AG04449 (cell line): ENCODE measurements at regions not wholly inside any gene's neighbourhood (a gene's known extent, or its start where the extent isn't known, plus 50 kb on each side); places are given as distances from the start of the nearest gene placed in this dataset.

ENCODE experiments used
- CTCF ChIA-PET: fragments of 350-600 bp; formaldehyde crosslinking; extraction: SDS; loops from one replicate; lab custom pipeline; 2021; ENCODE audit warnings: antibody characterized with exemption; lab: Yijun Ruan, JAX
- POLR2A ChIA-PET: fragments of 400-600, 350-600 bp; formaldehyde crosslinking; extraction: SDS; loops from one replicate; lab custom pipeline; 2020; ENCODE audit warnings: antibody characterized with exemption, inconsistent platforms; lab: Yijun Ruan, JAX
- DNase-seq: peaks from one replicate; pipeline ENCODE4 v3.0.0-alpha.2; 2010; ENCODE audit warnings: low read depth, low spot score
- H3K4me3 ChIP-seq: 2 replicates; pipeline ENCODE4 v1.5.1; 2011; ENCODE audit warnings: low read depth, mild to moderate bottlenecking, control low read depth, low read length
- CTCF ChIP-seq: IDR thresholded peaks from one replicate; pipeline ENCODE4 v1.5.1; 2011; ENCODE audit warnings: mild to moderate bottlenecking, moderate library complexity, low read length, control low read depth, inconsistent platforms; ENCODE audit not compliant: insufficient read depth; ENCODE audit errors: missing control alignments

- ChIA-PET CTCF (no interaction called here), POLR2A (no interaction called here)
- DNase-seq: no peak
- TF ChIP-seq CTCF: no peak
- no peak overlapping the region for H3K4me3 ChIP-seq
These were observed 74.5 kb upstream of the MAP3K1 start for GRCh38 chr5:56740868-56741267.

DNA sequence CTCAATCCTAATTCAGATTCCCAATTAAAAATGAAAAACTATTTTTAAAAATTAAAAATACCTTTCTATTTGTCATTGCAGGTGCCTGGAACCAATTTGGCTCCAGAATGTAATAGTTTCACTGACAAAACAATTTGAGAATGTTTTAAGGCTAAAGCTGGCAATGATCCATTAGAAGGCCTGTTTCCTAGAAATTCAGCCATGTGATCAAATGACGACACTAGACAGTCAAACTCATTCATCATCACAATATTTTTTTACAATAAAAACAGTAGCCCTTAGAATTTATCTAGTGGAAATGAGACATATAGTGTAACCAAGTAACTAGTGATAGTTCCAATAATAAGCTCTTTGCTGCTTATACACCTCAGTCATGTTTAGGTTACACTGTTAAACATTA, 75.4 kb upstream of the MAP3K1 start:
- TF ChIP-seq CTCF: no peak
- ChIA-PET CTCF (interaction anchor here (0.6 kb wide), 1 partner anchor 78 kb away, joined by 3 read pairs; no protein-coding TSS in a partner anchor), POLR2A (no interaction called here)
- DNase-seq: no peak
- no peak overlapping the region for H3K4me3 ChIP-seq

DNA sequence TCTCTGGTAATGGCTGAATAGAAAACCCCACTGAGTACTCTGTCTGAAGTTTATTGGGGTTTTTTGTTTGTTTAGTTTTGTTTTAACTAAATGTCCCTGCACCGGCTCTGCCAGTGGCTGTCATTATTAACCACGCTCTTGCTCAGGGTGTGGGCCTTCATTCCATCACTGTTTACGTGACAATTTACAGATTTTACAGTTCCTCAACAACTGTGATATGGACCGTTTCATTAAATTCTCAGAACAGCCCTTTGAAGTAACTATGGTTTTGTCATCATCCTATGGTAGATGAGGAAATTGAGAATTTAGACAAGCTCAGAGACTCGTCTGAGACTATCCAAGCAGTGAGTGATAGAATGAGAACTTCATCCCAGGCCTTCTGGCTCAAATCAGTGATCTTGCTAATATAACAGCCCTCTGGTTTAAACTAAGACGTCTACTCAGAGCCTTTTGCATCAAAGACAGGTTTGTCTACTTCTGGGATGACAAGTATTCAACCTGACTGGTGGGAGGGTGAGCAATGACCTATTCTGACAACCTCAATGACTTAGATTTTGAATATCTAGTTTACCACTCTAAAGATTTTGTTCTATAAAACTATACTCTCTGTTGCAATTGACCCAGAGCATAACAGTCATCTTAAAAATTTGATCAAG, 77.3 kb upstream of the MAP3K1 start:
- ChIA-PET POLR2A (no interaction called here), CTCF (interaction anchor here (1.1 kb wide), 1 partner anchor 467 kb away, joined by 3 read pairs; no protein-coding TSS in a partner anchor)
- no peak for DNase-seq
- TF ChIP-seq CTCF: no peak
- H3K4me3 ChIP-seq: no peak overlapping the region

GRCh38 chr5:56737002-56737621, 78.2 kb upstream of the MAP3K1 start:
- ChIA-PET POLR2A (no interaction called here), CTCF (interaction anchor here (0.7 to 1.1 kb wide), 2 partner anchors 466 to 1334 kb away, joined by 3 read pairs; no protein-coding TSS in a partner anchor)
- DNase-seq: no peak
- no peak overlapping the region for H3K4me3 ChIP-seq
- no peak for TF ChIP-seq CTCF

GRCh38 chr5:56735849-56736641, 79.3 kb upstream of the MAP3K1 start:
- TF ChIP-seq CTCF: no peak
- no peak overlapping the region for H3K4me3 ChIP-seq
- CTCF ChIA-PET: no interaction called here
- no peak for DNase-seq
- POLR2A ChIA-PET: no interaction called here
